Panc1 (cell line): ENCODE measurements at regions not wholly inside any gene's neighbourhood (a gene's known extent, or its start where the extent isn't known, plus 50 kb on each side); places are given as distances from the start of the nearest gene placed in this dataset.
"Not testable (repeated sequence)": the region's sequence is repeated elsewhere in the genome, so short reads cannot be mapped to it uniquely, and the experiment has no call there.

ENCODE experiments used
- ATAC-seq: fragments of 200-7000 bp; cut with Tn5 transposase; 2 replicates; pipeline ENCODE4 v1.9.1; 2020; ENCODE audit warnings: mild to moderate bottlenecking, moderate library complexity
- BruUV-seq: library from RNA; stranded (reverse); fragments of 400-500 nt; replicated peaks from 2 replicates; lab custom pipeline; 2021; lab: Mats Ljungman, UMichigan
- CTCF ChIA-PET: fragments of 300-600 bp; sonication (Branson Sonifier 250); formaldehyde crosslinking; loops from one replicate; lab custom pipeline; 2022; ENCODE audit warnings: antibody characterized with exemption; lab: Charles Lee
- POLR2A ChIA-PET: fragments of 300-600 bp; sonication (Branson Sonifier 250); formaldehyde crosslinking; loops from one replicate; lab custom pipeline; 2022; ENCODE audit warnings: antibody characterized with exemption; lab: Charles Lee
- DNase-seq: peaks from one replicate; pipeline ENCODE4 v3.0.0-alpha.2; 2010; ENCODE audit warnings: low read depth, low spot score
- H3K27ac ChIP-seq: 2 replicates; pipeline ENCODE4 v1.5.1; 2011; ENCODE audit warnings: mild to moderate bottlenecking, low read length, inconsistent platforms
- H3K27me3 ChIP-seq: fragments of 200-500 bp; sonication (Bioruptor generic); 2 replicates; pipeline ENCODE4 v1.6.0; 2014; ENCODE audit warnings: low read length, inconsistent platforms; ENCODE audit not compliant: control insufficient read depth, insufficient read depth
- H3K36me3 ChIP-seq: fragments of 200-500 bp; sonication (Bioruptor generic); 2 replicates; pipeline ENCODE4 v1.5.1; 2014; ENCODE audit warnings: inconsistent platforms, mild to moderate bottlenecking, low read length, moderate library complexity; ENCODE audit not compliant: control insufficient read depth, insufficient read depth
- H3K4me1 ChIP-seq: 2 replicates; pipeline ENCODE4 v1.5.1; 2011; ENCODE audit warnings: inconsistent platforms, mild to moderate bottlenecking, low read length, moderate library complexity; ENCODE audit not compliant: control insufficient read depth, insufficient read depth
- H3K4me3 ChIP-seq, 2 experiments: 2 replicates each; pipeline ENCODE4 v1.5.1; 2011 to 2012; ENCODE audit warnings: low read depth in 2 of 2, low read length in 2 of 2, mild to moderate bottlenecking in 2 of 2, inconsistent platforms in 1 of 2, moderate library complexity in 1 of 2
- H3K9me3 ChIP-seq: fragments of 200-500 bp; sonication (Bioruptor generic); 2 replicates; pipeline ENCODE4 v1.5.1; 2014; ENCODE audit warnings: low read depth, mild to moderate bottlenecking, inconsistent platforms, low read length, moderate library complexity; ENCODE audit not compliant: control insufficient read depth, insufficient read depth
- CTCF ChIP-seq: fragments of 450-650 bp; IDR thresholded peaks from 2 replicates; pipeline ENCODE4 v1.5.1; 2017; ENCODE audit warnings: mild to moderate bottlenecking
- POLR2AphosphoS5 ChIP-seq: IDR thresholded peaks from 2 replicates; pipeline ENCODE4 v1.6.1; 2012; ENCODE audit warnings: mild to moderate bottlenecking, low read depth, low read length, moderate library complexity
- REST ChIP-seq, 2 experiments: IDR thresholded peaks; 2 replicates each; pipeline ENCODE4 v1.6.1; 2011 to 2012; ENCODE audit warnings: low read depth in 2 of 2, control low read depth in 1 of 2, low read length in 1 of 2, mild to moderate bottlenecking in 1 of 2, moderate library complexity in 1 of 2; ENCODE audit not compliant: insufficient read depth in 1 of 2
- SIN3A ChIP-seq: IDR thresholded peaks from 2 replicates; pipeline ENCODE4 v1.6.1; 2012; ENCODE audit warnings: low read depth, mild to moderate bottlenecking, low read length, moderate library complexity, borderline replicate concordance; ENCODE audit not compliant: insufficient read depth
- TCF7L2 ChIP-seq: IDR thresholded peaks from 2 replicates; pipeline ENCODE4 v1.6.1; 2011; ENCODE audit warnings: mild to moderate bottlenecking, low read depth, low read length, inconsistent platforms
- in situ Hi-C: cut with HindIII; loops from 2 replicates; pipeline ENCODE4 v1.10.0; 2016; ENCODE audit warnings: low sequenced_read_pairs, low pct_unique_long_range_greater_than_20kb
- intact Hi-C: fragments of 100-400 bp; cut with micrococcal nuclease; formaldehyde crosslinking; loops from one replicate; pipeline ENCODE4 v1.10.0; 2022; ENCODE audit not compliant: unreplicated experiment

GRCh38 chr3:112709911-112710310 lies 69.0 kb upstream of the CCDC80 start:
- intact Hi-C loops = no loop called here
- CTCF ChIA-PET = no interaction called here
- Histone ChIP-seq H3K9me3 (no peaks in the 10 kb centered on the region), H3K27ac (no peak overlapping the region), H3K36me3 (no peaks in the 10 kb centered on the region), H3K4me1 (no peaks in the 10 kb centered on the region), H3K4me3 (no peak overlapping the region), H3K27me3 (no peaks in the 10 kb centered on the region)
- POLR2A ChIA-PET = no interaction called here
- in situ Hi-C loops = no loop called here
- ATAC-seq = no peak
- TF ChIP-seq CTCF (no peak), POLR2AphosphoS5 (no peak), TCF7L2 (no peak), REST (IDR thresholded peaks at IDR 0.05; ENCODE audit: insufficient read depth in 1 of 2, low read depth in 2 of 2, low read length in 1 of 2) (no peak), SIN3A (no peak)
- BruUV-seq = no TSS peak
- no peak for DNase-seq

- Histone ChIP-seq H3K36me3 (no peaks in the 10 kb centered on the region), H3K27ac (no peak overlapping the region), H3K4me3 (no peak overlapping the region), H3K9me3 (no peaks in the 10 kb centered on the region), H3K4me1 (no peaks in the 10 kb centered on the region), H3K27me3 (no peaks in the 10 kb centered on the region)
- POLR2A ChIA-PET = no interaction called here
- CTCF ChIA-PET = no interaction called here
- no peak for ATAC-seq
- no peak for TF ChIP-seq CTCF
- no peak for TF ChIP-seq REST (IDR thresholded peaks at IDR 0.05; ENCODE audit: insufficient read depth in 1 of 2, low read depth in 2 of 2, low read length in 1 of 2)
- TF ChIP-seq SIN3A = no peak
- no peak for TF ChIP-seq POLR2AphosphoS5
- no peak for TF ChIP-seq TCF7L2
- DNase-seq = no peak
- intact Hi-C loops = no loop called here
- no TSS peak for BruUV-seq
- in situ Hi-C loops = no loop called here
Measured at GRCh38 chr3:112699436-112699978, 58.6 kb upstream of the CCDC80 start.

- BruUV-seq, POLR2A ChIA-PET, in situ Hi-C loops, H3K27ac ChIP-seq, CTCF ChIA-PET, intact Hi-C loops, H3K36me3 ChIP-seq, H3K27me3 ChIP-seq, H3K9me3 ChIP-seq, H3K4me1 ChIP-seq, H3K4me3 ChIP-seq, DNase-seq, ATAC-seq: not testable (repeated sequence)
Measured at GRCh38 chr3:112698442-112698841, 57.5 kb upstream of the CCDC80 start.
